ENCODE measurements at regions not wholly inside any gene's neighbourhood (a gene's known extent, or its start where the extent isn't known, plus 50 kb on each side); places are given as distances from the start of the nearest gene placed in this dataset.

DNA sequence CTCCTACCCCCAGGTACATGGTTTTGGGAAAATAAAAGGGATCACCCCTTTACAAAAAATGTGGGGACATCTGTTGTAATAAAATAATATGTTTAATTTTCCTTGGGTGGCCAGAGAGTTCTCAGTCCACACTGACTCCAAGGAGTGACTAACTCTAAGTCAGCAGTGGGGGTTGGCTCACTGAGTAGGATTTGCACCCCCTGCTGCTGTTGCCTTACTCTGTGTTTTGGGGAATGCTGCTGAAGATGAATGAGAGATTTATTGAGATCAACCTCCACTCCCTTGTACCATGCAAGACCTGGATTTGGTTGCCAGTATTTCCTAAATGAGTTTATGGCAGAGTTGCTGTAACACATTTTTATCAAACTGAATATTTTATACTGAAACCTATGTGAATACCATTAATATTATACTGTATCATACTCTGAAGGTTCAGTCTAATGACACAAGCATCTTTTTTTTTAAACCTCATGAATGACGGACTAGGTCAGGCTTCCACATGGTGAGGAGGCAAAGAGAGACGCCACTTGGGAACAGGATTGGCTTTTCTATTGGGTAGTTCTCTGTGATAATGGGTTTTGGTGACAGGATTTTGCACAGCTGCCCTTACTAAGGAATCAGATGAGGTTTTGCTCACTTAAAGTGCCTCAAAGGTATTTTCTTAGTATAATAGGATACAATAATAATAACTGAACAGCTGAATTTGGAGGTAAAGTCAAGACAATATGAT, 121.3 kb upstream of the OSMR start:
- TF ChIP-seq CTCF (IDR thresholded peaks at IDR 0.05): no peak
- DNase-seq (ENCODE audit: low spot score): no peak
- Histone ChIP-seq H3K4me3 (no peak overlapping the region), H3K27ac (no peak overlapping the region)

GRCh38 chr5:38725371-38725865, 120.4 kb upstream of the OSMR start:
- TF ChIP-seq CTCF (IDR thresholded peaks at IDR 0.05): no peak
- no peak for DNase-seq (ENCODE audit: low spot score)
- H3K27ac ChIP-seq: peak overlapping the region in 1 of 2 donors; percentile 49
- H3K4me3 ChIP-seq: no peak overlapping the region

DNA sequence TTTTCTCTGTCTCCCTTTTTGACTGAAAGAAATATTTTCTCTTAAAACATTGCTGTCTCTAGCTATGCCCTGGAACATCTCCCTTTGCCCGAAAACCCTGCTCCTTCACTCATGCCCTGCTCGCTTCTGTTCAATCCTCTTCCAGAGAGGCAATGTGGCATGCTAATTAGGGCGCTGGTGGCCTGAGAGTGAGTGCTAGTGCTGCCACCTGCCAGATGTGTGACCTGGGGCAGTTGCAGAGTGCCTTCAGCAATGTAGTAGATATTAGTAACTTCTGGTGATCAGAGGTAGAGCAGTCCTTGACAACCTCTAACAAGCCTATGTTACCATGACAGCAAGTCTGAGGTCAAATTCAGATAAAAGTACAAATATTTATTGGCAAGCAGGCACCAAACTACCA, 119.5 kb upstream of the OSMR start:
- DNase-seq (ENCODE audit: low spot score): no peak
- Histone ChIP-seq H3K4me3 (no peak overlapping the region), H3K27ac (no peak overlapping the region)
- no peak for TF ChIP-seq CTCF (IDR thresholded peaks at IDR 0.05)

- Histone ChIP-seq H3K27ac (no peak overlapping the region), H3K4me3 (no peak overlapping the region)
- TF ChIP-seq CTCF (IDR thresholded peaks at IDR 0.05): no peak
- DNase-seq (ENCODE audit: low spot score): no peak
Measured at GRCh38 chr5:38728029-38728428, 117.8 kb upstream of the OSMR start.

- no peak for DNase-seq (ENCODE audit: low spot score)
- H3K4me3 ChIP-seq: no peak overlapping the region
- no peak for TF ChIP-seq CTCF (IDR thresholded peaks at IDR 0.05)
- H3K27ac ChIP-seq: no peak overlapping the region
Measured at GRCh38 chr5:38731461-38731860, 114.4 kb upstream of the OSMR start.

- H3K27ac ChIP-seq: no peak overlapping the region
- no peak for DNase-seq (ENCODE audit: low spot score)
- no peak overlapping the region for H3K4me3 ChIP-seq
- TF ChIP-seq CTCF (IDR thresholded peaks at IDR 0.05): no peak
Measured at GRCh38 chr5:38734353-38734752, 111.5 kb upstream of the OSMR start.

DNA sequence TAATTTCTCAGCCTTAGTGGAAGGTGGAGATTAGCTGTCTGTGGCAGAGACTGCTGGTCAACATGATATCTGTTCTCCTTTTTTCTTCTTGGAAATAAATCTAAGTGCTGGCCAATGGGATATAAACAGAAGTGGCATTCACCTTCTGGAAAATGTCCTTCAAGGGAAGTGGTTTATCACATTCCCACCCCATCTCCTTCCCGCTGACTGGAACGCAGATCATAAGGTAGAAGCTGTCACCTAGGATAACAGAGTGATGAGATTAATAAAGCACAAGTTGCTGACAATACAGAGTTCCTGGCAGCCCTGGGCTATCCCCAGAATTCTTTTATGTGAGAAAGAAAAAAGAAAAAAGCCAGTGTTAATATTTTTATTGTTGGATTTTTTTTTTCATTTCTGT, 109.7 kb upstream of the OSMR start:
- DNase-seq (ENCODE audit: low spot score): no peak
- TF ChIP-seq CTCF (IDR thresholded peaks at IDR 0.05): no peak
- H3K27ac ChIP-seq: no peak overlapping the region
- no peak overlapping the region for H3K4me3 ChIP-seq
